ENCODE measurements at regions not wholly inside any gene's neighbourhood (a gene's known extent, or its start where the extent isn't known, plus 50 kb on each side); places are given as distances from the start of the nearest gene placed in this dataset.

DNA sequence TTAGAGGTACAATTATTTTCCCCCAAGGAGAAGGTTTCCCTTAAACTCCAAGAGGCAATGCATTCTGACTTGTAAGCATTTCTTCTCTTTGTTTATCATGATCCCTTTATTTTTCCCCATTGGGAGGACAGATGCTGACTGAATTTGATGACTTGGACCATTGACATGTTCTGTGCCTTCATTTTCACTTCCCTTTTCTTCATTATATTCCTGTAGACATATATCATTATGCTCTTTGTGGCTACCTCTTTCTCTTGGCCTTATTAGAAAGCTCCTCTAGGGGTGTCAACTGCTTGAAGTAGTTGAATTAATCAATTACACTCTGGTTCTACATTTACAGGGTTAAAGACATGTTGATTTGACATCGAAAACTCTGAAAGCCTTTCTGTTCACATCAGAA lies 330.0 kb upstream of the DCC start:
- H3K9me3 ChIP-seq (replicated peaks; ENCODE audit: control insufficient read depth, insufficient read depth, low read length): no peaks in the 10 kb centered on the region
- intact Hi-C loops (cut with micrococcal nuclease; ENCODE audit: unreplicated experiment) (no loop called here), in situ Hi-C loops (cut with MboI) (no loop called here)
- POLR2A ChIA-PET: no interaction called here
- CTCF ChIA-PET: interaction anchor here (0.8 kb wide), 1 partner anchor 279 kb away, joined by 3 read pairs; no protein-coding TSS in a partner anchor
- no peaks in the 10 kb centered on the region for H3K36me3 ChIP-seq (ENCODE audit: control insufficient read depth in 2 of 2, insufficient read depth in 2 of 2, low read length in 1 of 2)
- H2AFZ ChIP-seq (ENCODE audit: control insufficient read depth, low read depth, low read length): no peak overlapping the region
- no peaks in the 10 kb centered on the region for H3K4me1 ChIP-seq (ENCODE audit: control insufficient read depth, insufficient read depth, low read length)
- SMC1A ChIA-PET (ENCODE audit: uncharacterized antibody, unreplicated experiment): interaction anchor here (1.0 to 4.0 kb wide), 4 partner anchors 9 to 279 kb away, joined by 3 to 30 read pairs (median 4); no protein-coding TSS in a partner anchor
- no peak overlapping the region for H3K9ac ChIP-seq (ENCODE audit: control insufficient read depth, insufficient read depth, low read length)
- no peak overlapping the region for H3K4me2 ChIP-seq (ENCODE audit: control insufficient read depth, insufficient read depth)
- H4K20me1 ChIP-seq (ENCODE audit: control insufficient read depth, insufficient read depth): no peaks in the 10 kb centered on the region
- H3K27ac ChIP-seq (ENCODE audit: control insufficient read depth, insufficient read depth): no peak overlapping the region
- no TSS peak for BruUV-seq (replicated peaks)
- RAD21 ChIA-PET (ENCODE audit: unreplicated experiment): interaction anchor here (1.2 to 1.5 kb wide), 3 partner anchors 10 to 274 kb away, joined by 3 to 7 read pairs (median 4); no protein-coding TSS in a partner anchor
- no peaks in the 10 kb centered on the region for H3K27me3 ChIP-seq (replicated peaks in 1 of 2; ENCODE audit: control insufficient read depth in 2 of 2, insufficient read depth in 2 of 2, low read length in 1 of 2)
- FAIRE-seq (no peak), DNase-seq (ENCODE audit: low read depth, low spot score) (no peak), ATAC-seq (peak; percentile 87)
- no peaks in the 10 kb centered on the region for H3K79me2 ChIP-seq (ENCODE audit: control insufficient read depth, insufficient read depth, low read length)
- H3K4me3 ChIP-seq: no peak overlapping the region
- 46% methylated on average over 1 of the region's 1 CpG for WGBS (ENCODE audit: insufficient coverage, insufficient replicate concordance, low lambda C conversion rate, missing lambda C conversion rate)
- TF ChIP-seq SPI1 (IDR thresholded peaks at IDR 0.05; ENCODE audit: borderline replicate concordance, insufficient read depth, low read depth, low read length): peak; percentile 91
- no peak for TF ChIP-seq BMI1 (IDR thresholded peaks at IDR 0.05; ENCODE audit: borderline replicate concordance)
- TF ChIP-seq MYC (IDR thresholded peaks at IDR 0.05; ENCODE audit: insufficient read depth, insufficient read length, insufficient replicate concordance, low read length, severe bottlenecking): no peak
- peak; percentile 65 for TF ChIP-seq ZNF24 (IDR thresholded peaks at IDR 0.05)
- TF ChIP-seq EP300 (IDR thresholded peaks at IDR 0.05; ENCODE audit: borderline replicate concordance in 1 of 2, control insufficient read depth in 1 of 2, low read depth in 2 of 2, low read length in 2 of 2): no peak
- no peak for TF ChIP-seq SP1 (IDR thresholded peaks at IDR 0.05; ENCODE audit: low read depth, low read length)
- no peak for TF ChIP-seq SIN3A (IDR thresholded peaks at IDR 0.05; ENCODE audit: low read depth, low read length)
- TF ChIP-seq, protein P1, sequence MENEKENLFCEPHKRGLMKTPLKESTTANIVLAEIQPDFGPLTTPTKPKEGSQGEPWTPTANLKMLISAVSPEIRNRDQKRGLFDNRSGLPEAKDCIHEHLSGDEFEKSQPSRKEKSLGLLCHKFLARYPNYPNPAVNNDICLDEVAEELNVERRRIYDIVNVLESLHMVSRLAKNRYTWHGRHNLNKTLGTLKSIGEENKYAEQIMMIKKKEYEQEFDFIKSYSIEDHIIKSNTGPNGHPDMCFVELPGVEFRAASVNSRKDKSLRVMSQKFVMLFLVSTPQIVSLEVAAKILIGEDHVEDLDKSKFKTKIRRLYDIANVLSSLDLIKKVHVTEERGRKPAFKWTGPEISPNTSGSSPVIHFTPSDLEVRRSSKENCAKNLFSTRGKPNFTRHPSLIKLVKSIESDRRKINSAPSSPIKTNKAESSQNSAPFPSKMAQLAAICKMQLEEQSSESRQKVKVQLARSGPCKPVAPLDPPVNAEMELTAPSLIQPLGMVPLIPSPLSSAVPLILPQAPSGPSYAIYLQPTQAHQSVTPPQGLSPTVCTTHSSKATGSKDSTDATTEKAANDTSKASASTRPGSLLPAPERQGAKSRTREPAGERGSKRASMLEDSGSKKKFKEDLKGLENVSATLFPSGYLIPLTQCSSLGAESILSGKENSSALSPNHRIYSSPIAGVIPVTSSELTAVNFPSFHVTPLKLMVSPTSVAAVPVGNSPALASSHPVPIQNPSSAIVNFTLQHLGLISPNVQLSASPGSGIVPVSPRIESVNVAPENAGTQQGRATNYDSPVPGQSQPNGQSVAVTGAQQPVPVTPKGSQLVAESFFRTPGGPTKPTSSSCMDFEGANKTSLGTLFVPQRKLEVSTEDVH (IDR thresholded peaks at IDR 0.05; ENCODE audit: low read depth, partially characterized antibody): no peak
- TF ChIP-seq TBL1XR1 (IDR thresholded peaks at IDR 0.05; ENCODE audit: low read depth, low read length): no peak
- TF ChIP-seq, protein P2, sequence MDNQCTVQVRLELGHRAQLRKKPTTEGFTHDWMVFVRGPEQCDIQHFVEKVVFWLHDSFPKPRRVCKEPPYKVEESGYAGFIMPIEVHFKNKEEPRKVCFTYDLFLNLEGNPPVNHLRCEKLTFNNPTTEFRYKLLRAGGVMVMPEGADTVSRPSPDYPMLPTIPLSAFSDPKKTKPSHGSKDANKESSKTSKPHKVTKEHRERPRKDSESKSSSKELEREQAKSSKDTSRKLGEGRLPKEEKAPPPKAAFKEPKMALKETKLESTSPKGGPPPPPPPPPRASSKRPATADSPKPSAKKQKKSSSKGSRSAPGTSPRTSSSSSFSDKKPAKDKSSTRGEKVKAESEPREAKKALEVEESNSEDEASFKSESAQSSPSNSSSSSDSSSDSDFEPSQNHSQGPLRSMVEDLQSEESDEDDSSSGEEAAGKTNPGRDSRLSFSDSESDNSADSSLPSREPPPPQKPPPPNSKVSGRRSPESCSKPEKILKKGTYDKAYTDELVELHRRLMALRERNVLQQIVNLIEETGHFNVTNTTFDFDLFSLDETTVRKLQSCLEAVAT (IDR thresholded peaks at IDR 0.05): no peak
- no peak for TF ChIP-seq STAT3 (IDR thresholded peaks at IDR 0.05; ENCODE audit: low read depth, low read length)
- no peak for TF ChIP-seq KDM1A (IDR thresholded peaks at IDR 0.05; ENCODE audit: borderline replicate concordance)
- no peak for TF ChIP-seq CBX3 (IDR thresholded peaks at IDR 0.05; ENCODE audit: borderline replicate concordance, low read depth)
- no peak for TF ChIP-seq HCFC1 (IDR thresholded peaks at IDR 0.05; ENCODE audit: low read length)
- TF ChIP-seq, protein P3, sequence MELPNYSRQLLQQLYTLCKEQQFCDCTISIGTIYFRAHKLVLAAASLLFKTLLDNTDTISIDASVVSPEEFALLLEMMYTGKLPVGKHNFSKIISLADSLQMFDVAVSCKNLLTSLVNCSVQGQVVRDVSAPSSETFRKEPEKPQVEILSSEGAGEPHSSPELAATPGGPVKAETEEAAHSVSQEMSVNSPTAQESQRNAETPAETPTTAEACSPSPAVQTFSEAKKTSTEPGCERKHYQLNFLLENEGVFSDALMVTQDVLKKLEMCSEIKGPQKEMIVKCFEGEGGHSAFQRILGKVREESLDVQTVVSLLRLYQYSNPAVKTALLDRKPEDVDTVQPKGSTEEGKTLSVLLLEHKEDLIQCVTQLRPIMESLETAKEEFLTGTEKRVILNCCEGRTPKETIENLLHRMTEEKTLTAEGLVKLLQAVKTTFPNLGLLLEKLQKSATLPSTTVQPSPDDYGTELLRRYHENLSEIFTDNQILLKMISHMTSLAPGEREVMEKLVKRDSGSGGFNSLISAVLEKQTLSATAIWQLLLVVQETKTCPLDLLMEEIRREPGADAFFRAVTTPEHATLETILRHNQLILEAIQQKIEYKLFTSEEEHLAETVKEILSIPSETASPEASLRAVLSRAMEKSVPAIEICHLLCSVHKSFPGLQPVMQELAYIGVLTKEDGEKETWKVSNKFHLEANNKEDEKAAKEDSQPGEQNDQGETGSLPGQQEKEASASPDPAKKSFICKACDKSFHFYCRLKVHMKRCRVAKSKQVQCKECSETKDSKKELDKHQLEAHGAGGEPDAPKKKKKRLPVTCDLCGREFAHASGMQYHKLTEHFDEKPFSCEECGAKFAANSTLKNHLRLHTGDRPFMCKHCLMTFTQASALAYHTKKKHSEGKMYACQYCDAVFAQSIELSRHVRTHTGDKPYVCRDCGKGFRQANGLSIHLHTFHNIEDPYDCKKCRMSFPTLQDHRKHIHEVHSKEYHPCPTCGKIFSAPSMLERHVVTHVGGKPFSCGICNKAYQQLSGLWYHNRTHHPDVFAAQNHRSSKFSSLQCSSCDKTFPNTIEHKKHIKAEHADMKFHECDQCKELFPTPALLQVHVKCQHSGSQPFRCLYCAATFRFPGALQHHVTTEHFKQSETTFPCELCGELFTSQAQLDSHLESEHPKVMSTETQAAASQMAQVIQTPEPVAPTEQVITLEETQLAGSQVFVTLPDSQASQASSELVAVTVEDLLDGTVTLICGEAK (IDR thresholded peaks at IDR 0.05; ENCODE audit: borderline replicate concordance): no peak

Measured in GM12878 (cell line).